ENCODE measurements at regions not wholly inside any gene's neighbourhood (a gene's known extent, or its start where the extent isn't known, plus 50 kb on each side); places are given as distances from the start of the nearest gene placed in this dataset.
"Not testable (repeated sequence)": the region's sequence is repeated elsewhere in the genome, so short reads cannot be mapped to it uniquely, and the experiment has no call there.

DNA sequence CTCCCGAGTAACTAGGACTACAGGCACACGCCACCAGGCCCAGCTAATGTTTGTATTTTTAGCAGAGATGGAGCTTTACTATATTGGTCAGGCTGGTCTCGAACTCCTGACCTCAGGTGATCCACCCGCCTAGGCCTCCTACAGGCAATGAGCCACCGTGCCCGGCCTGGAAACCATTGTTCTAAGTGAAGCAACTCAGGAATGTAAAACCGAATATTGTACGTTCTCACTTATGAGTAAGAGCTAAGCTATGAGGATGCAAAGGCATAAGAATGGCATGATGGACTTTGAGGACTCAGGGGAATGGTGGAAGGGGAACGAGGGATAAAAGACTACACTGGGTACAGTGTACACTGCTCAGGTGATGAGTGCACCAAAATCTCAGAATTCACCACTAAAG is 235.1 kb upstream of the AUTS2 start:
- no peak overlapping the region for H3K4me3 ChIP-seq (ENCODE audit: low read length)
- TF ChIP-seq ZNF274 (IDR thresholded peaks at IDR 0.05; ENCODE audit: low read depth, low read length), result no peak

DNA sequence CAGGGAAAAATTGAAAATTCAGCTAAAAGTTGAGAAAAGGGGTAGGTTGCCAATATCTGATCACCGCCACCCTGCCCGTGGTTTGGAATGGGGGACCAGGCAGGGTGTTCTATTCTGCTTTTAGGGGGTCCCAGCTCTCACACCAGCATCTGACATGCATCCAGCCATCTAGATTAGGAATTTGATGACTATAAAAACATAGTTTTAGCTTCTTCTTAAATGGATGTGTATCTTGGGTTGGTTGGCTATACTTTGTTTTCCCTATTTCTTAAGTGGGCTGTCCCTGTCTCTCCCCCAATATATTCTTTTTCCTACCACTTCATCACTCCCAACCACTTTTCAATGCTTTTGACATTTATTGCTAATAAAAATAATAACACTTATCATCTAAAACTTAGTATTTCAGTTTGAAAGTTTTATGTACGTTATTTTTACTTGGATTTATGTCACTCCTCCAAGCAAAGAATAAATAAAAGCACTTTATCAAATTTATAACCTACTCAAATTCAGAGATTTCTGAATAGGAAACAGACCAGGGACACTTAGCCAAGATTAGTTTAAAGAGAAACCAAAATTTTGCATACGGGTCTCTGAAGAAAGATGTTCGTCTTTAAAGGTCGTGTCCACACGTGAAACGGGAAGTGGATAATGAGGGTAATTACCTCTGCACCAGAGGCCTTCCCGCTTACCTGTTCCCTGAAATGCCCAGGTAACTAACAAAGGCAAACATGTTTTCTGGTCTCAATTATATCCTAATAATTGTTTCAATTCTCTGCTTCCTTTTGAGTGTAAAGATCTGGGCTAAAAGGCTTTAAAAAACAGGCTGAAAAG is 233.2 kb upstream of the AUTS2 start:
- TF ChIP-seq ZNF274 (IDR thresholded peaks at IDR 0.05; ENCODE audit: low read depth, low read length), result no peak
- H3K4me3 ChIP-seq (ENCODE audit: low read length), result no peak overlapping the region

DNA sequence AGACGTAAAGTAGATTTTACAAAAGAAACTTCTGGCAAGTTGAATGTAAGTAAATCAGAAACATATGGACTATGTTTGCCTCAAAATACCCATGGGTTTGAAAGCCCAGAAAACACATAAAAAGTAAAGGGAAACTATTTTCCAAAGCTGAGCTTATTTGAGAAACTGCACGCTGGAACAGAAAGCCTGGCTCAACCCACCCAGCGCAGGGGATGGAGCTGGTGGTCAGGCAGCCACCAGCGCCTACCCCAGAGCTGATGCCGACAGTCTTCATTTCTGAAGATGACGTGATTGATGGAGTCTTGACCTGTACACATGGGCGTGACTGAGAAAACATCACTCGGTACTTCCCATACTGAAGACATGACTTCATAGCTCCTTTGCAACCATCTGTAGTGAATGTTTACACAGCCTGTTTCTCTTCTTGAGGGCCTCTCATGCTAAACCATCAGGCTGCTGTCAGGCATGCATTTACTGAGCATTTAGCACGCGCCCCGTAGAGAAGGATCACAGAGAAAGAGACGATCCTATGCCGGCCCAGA is 232.6 kb upstream of the AUTS2 start:
- no peak for TF ChIP-seq ZNF274 (IDR thresholded peaks at IDR 0.05; ENCODE audit: low read depth, low read length)
- H3K4me3 ChIP-seq (ENCODE audit: low read length), result no peak overlapping the region

DNA sequence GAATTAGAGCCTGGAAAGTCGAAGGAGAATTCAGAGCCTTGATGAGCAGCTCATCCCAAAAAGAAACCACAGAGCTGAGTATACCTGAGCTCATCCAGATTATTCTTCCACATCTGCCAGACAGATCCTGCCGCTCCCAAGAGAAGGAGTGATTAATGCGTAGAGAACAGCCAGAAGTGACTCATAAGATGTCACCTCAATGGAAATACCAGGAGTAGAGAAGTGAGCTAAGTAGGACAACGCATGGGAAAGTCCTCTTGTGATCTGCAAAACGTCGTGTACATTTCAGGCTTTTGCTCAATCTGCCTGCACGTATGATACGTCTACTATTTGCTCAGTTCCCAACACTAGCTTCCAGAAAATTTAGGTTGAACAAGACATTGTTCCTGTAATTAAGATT is 230.5 kb upstream of the AUTS2 start:
- TF ChIP-seq ZNF274 (IDR thresholded peaks at IDR 0.05; ENCODE audit: low read depth, low read length), result no peak
- no peak overlapping the region for H3K4me3 ChIP-seq (ENCODE audit: low read length)

DNA sequence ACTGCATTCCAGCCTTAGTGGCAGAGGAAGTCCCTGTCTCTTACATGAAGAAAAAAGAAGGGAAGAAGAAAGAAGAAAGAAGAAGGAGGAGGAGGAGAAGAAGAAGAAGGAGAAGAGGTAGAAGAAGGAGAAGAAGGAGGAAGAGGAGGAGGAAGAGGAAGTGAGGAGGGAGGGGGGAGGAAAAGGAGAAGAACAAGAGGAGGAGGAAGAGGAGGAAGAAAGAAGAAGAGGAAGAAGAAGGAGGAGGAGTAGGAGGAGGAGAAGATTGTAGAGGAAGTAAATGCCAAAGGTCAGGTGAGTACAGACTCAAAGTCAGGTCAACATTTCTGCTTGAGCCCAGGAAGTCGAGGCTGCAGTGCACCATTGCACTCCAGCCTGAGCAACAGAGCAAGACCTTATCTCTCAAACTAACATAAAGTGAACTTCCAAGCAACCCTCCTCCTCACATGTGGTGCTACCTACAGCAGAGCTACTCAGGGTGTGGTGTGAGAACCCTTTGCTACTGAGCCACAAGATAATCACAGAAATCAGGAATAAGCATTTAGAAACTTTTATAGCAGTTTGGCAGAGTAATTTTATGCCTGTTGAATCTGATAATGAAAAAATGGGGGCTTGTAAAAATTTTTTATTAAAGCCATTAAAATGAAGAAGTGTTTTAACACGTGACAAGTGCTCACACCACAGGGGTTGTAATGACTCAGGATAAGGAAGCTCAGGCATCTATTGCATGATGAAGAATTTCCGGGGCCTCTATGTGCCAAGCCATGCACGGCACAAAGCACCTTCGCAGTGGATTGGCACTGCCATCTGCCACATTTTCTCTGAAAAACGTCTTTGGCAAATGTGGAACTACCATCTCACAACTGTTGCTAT is 224.9 kb upstream of the AUTS2 start:
- H3K4me3 ChIP-seq (ENCODE audit: low read length), result no peak overlapping the region
- no peak for TF ChIP-seq ZNF274 (IDR thresholded peaks at IDR 0.05; ENCODE audit: low read depth, low read length)

DNA sequence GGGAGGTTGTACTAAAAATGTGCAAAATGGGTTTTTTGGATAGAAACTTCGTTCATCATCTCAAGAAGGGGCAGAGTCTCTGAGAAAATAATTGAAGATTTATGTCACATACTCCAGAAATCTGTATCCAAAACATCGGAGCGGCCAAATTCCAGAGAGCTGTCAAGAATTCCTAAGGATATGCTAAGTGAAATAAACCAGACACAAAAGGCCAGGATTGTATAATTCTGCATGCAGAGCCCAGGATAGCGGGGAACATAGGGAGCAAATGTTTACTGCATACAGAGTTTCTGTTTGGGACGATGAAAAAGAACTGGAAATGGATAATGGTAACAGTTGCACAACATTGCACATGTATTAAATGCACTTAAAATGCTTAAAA is 224.2 kb upstream of the AUTS2 start:
- no peak overlapping the region for H3K4me3 ChIP-seq (ENCODE audit: low read length)
- TF ChIP-seq ZNF274 (IDR thresholded peaks at IDR 0.05; ENCODE audit: low read depth, low read length), result no peak

DNA sequence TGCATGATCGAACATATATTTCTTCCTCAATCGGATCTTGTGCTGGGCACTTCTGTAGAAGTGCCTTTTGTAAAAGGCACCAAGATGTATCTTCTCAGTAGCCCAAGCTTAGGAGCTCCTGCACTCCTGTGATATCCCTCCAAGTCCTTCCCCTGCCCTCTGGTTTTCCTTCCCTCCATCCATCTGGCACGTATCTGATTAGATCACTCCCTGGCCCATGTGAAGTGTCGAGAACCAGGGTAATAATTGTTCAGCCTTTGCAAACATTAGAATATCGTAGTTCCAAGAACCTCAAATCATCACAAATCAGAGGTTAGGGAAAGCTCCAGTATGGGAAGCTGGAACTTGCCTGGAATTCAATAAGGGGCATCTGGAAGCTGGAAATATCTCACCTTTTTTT is 221.1 kb upstream of the AUTS2 start:
- H3K4me3 ChIP-seq (ENCODE audit: low read length), result no peak overlapping the region
- TF ChIP-seq ZNF274 (IDR thresholded peaks at IDR 0.05; ENCODE audit: low read depth, low read length), result no peak

DNA sequence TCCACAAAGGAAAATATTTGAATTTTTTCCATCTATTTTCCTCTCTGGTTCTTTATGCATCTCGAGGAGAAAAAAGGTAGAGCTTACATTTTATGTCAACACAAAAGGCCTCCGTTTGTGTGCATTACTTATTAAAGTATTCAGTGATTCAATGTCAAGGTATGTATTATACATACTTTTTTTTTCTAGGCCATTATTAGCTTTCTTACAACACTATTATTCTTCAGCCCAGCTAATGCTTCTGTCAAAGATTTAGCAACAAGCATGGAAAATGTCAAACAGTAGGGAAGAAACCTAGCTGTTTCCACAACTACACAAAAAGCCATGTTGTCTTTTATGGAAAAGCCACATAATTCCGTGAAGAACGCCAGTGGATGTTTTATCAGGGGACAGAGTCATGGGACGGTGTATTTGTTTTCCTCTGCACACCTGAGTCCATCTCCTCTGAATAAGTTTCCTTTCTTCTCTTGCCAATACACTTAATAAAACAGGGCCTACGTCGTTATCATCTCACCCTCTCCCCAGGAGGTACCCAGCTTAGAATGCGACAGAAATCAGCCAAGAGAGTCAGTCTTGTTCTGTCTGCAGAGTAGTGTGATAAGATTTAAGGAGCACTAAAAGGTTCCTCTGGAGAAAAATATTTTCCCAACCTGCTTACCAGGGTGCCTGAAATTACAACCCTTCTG is 209.7 kb upstream of the AUTS2 start:
- no peak overlapping the region for H3K4me3 ChIP-seq (ENCODE audit: low read length)
- TF ChIP-seq ZNF274 (IDR thresholded peaks at IDR 0.05; ENCODE audit: low read depth, low read length), result no peak

DNA sequence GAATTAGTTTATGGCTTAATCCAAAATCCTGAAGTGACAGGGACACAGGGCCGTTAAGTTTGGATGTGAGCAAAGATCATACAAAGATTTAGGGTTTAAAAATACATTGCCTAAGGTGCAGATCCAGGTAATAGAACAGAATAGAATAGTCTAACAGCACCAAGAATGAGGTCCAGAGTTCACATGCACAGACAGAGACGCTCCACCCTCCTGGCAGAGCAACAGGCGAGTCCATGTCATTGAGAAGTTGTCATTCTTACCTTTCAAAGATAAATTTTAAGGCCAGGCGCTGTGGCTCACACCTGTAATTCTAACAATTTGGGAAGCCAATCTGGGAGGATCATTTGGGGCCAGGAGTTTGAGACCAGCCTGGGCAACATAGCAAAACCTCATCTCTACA is 209.1 kb upstream of the AUTS2 start:
- no peak overlapping the region for H3K4me3 ChIP-seq (ENCODE audit: low read length)
- TF ChIP-seq ZNF274 (IDR thresholded peaks at IDR 0.05; ENCODE audit: low read depth, low read length), result no peak

DNA sequence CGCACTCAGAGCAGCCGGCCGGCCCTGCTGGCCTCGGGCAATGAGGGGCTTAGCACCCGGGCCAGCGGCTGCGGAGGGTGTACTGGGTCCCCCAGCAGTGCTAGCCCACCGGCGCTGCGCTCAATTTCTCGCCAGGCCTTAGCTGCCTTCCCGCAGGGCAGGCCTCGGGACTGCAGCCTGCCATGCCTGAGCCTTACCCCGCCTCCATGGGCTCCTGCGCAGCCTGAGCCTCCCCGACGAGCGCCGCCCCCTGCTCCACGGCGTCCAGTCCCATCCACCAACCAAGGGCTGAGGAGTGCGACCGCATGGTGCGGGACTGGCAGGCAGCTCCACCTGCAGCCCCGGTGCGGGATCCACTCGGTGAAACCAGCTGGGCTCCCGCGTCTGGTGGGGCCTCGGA is 204.4 kb upstream of the AUTS2 start:
- not testable (repeated sequence) for H3K4me3 ChIP-seq (ENCODE audit: low read length)

DNA sequence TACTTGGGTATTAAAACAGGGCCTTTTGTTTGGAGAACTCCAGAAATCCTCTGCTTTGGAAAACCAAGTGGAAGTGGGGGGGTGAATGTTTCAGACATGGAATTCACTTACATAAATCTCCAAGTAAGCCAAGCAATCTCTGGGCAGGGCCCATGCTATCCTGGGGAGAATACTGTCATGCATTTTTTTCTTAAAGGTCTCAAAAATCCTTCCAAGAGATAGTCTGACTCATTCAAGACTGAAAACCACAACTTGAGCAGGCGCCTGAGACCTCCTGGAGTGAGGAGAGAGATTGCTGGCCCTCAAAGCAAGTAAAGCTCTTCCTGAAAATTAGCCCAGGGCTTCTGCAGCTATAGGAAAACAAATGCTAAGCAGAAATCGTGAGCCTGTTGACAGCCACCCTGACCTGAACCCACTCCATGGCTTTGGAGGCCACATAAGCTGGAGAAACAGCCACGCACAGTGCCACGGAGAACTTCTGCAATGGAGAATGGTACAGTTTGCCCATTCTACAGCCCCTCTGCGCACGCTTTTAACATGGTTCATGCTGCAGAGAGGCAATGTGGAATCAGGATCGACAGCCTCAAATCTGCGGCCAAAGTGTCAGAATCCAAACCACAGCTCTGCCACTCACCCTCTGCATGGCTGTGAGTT is 203.1 kb upstream of the AUTS2 start:
- no peak overlapping the region for H3K4me3 ChIP-seq (ENCODE audit: low read length)
- no peak for TF ChIP-seq ZNF274 (IDR thresholded peaks at IDR 0.05; ENCODE audit: low read depth, low read length)

DNA sequence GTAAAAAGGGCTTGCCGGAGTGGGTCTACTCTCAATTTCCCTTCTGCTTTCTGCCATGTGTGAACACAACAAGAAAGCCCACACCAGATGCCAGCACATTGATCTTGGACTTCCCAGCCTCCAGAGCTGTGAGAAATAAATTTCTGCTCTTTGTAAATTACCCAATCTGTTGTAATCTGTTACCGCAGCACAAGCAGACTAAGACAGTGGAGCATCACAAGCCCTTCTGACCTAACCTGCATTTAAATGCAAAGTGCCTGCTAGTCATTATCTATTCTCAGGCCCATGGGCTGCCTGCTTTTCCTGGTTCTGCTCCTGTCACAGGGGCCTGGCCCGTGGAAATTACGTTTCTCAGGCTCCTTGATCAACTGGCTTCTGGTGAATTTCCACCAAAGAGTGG is 199.3 kb upstream of the AUTS2 start:
- TF ChIP-seq ZNF274 (IDR thresholded peaks at IDR 0.05; ENCODE audit: low read depth, low read length), result no peak
- H3K4me3 ChIP-seq (ENCODE audit: low read length), result no peak overlapping the region

DNA sequence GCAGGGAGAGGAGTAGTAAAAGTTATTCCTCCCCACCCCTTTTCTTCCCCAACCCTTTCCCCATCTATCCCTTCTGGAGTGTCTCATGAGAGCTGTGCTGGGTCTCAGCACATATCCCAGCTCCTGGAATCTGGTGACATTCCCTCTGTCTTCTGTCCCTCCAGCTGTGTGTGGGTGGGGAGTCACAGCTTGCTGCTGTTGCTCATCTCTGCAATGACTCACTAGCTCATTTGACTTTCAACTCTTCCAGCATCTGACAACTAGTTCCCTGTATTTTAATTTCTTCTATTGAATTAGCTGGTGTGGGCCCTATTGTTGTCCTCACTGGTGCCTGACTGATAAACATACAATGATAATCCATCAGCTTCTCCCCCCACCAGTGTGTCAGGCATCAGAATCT is 198.9 kb upstream of the AUTS2 start:
- H3K4me3 ChIP-seq (ENCODE audit: low read length), result no peak overlapping the region
- no peak for TF ChIP-seq ZNF274 (IDR thresholded peaks at IDR 0.05; ENCODE audit: low read depth, low read length)

DNA sequence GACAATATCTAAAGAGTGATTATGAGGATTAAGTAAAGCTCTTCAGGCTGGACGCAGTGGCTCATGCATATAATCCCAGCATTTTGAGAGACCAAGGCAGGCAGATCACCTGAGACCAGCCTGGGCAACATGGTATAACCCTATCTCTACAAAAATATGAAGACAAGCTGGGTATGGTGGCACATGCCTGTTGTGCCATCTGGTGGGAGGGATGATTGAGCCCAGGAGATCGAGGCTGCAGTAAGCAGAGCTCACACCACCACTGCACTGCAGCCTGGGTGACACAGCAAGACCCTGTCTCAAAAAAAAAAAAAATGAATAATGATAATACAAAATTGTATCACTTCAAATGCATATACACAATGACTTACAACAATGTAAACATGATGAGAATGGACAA is 195.6 kb upstream of the AUTS2 start:
- TF ChIP-seq ZNF274 (IDR thresholded peaks at IDR 0.05; ENCODE audit: low read depth, low read length), result no peak
- H3K4me3 ChIP-seq (ENCODE audit: low read length), result no peak overlapping the region

Data from GM08714 (cell line).